IMR-90 (cell line): ENCODE measurements at regions not wholly inside any gene's neighbourhood (a gene's known extent, or its start where the extent isn't known, plus 50 kb on each side); places are given as distances from the start of the nearest gene placed in this dataset.
A peak's percentile ranks its signal among the peaks of the same experiment; 100 is the strongest.

Source experiments
- ATAC-seq: fragments of 200-7000 bp; cut with Tn5 transposase; 2 replicates; pipeline ENCODE4 v1.9.1; 2020; ENCODE audit warnings: low read depth, mild to moderate bottlenecking, moderate library complexity
- BruUV-seq: library from RNA; stranded (reverse); fragments of 400-500 nt; replicated peaks from 2 replicates; lab custom pipeline; 2021; lab: Mats Ljungman, UMichigan
- CTCF ChIA-PET: fragments of 300-600 bp; formaldehyde crosslinking; extraction: SDS; loops from one replicate; lab custom pipeline; 2021; ENCODE audit warnings: antibody characterized with exemption; lab: Yijun Ruan, JAX
- POLR2A ChIA-PET: fragments of 300-600 bp; sonication (Branson Sonifier 250); formaldehyde crosslinking; loops from one replicate; lab custom pipeline; 2022; ENCODE audit warnings: antibody characterized with exemption; ENCODE audit not compliant: unreplicated experiment; lab: Charles Lee
- DNase-seq: peaks from one replicate; pipeline ENCODE4 v3.0.0; 2013
- H2AFZ ChIP-seq: replicated peaks from 2 replicates; pipeline ENCODE3; 2013; ENCODE audit warnings: low read length, mild to moderate bottlenecking; ENCODE audit not compliant: poor library complexity
- H2AK5ac ChIP-seq: 2 replicates; pipeline ENCODE4 v1.6.1; 2013; ENCODE audit warnings: low read depth, low read length, inconsistent platforms
- H2AK9ac ChIP-seq: replicated peaks from 2 replicates; pipeline ENCODE3; 2013; ENCODE audit warnings: mild to moderate bottlenecking, low read depth, low read length, moderate library complexity; ENCODE audit not compliant: poor library complexity
- H2BK120ac ChIP-seq: 2 replicates; pipeline ENCODE4 v1.6.1; 2013; ENCODE audit warnings: low read depth, low read length, inconsistent platforms
- H2BK15ac ChIP-seq: 3 replicates; pipeline ENCODE4 v1.6.1; 2013; ENCODE audit warnings: low read depth, low read length, inconsistent platforms
- H2BK20ac ChIP-seq: 2 replicates; pipeline ENCODE4 v1.6.1; 2013; ENCODE audit warnings: low read depth, mild to moderate bottlenecking, inconsistent platforms, low read length, moderate library complexity
- H2BK5ac ChIP-seq: 2 replicates; pipeline ENCODE4 v1.6.1; 2013; ENCODE audit warnings: mild to moderate bottlenecking, low read depth, low read length, inconsistent platforms; ENCODE audit not compliant: poor library complexity, severe bottlenecking
- H3K14ac ChIP-seq: replicated peaks from 2 replicates; pipeline ENCODE4 v1.6.1; 2013; ENCODE audit warnings: low read depth, low read length, inconsistent platforms
- H3K18ac ChIP-seq: 2 replicates; pipeline ENCODE4 v1.6.1; 2013; ENCODE audit warnings: low read depth, low read length, control low read depth
- H3K23ac ChIP-seq: 2 replicates; pipeline ENCODE4 v1.6.1; 2013; ENCODE audit warnings: low read depth, low read length, inconsistent platforms
- H3K27ac ChIP-seq: 2 replicates; pipeline ENCODE4 v1.5.1; 2013; ENCODE audit warnings: mild to moderate bottlenecking, control low read depth, low read length; ENCODE audit not compliant: insufficient read depth
- H3K27me3 ChIP-seq: 2 replicates; pipeline ENCODE4 v1.6.1; 2013; ENCODE audit warnings: low read length; ENCODE audit not compliant: control insufficient read depth, insufficient read depth
- H3K36me3 ChIP-seq: 2 replicates; pipeline ENCODE4 v1.6.1; 2013; ENCODE audit warnings: low read length, mixed read lengths; ENCODE audit not compliant: control insufficient read depth, insufficient read depth
- H3K4ac ChIP-seq: 2 replicates; pipeline ENCODE4 v1.6.1; 2013; ENCODE audit warnings: low read depth, low read length, inconsistent platforms
- H3K4me1 ChIP-seq: 2 replicates; pipeline ENCODE4 v1.6.1; 2013; ENCODE audit warnings: low read length, mixed read lengths; ENCODE audit not compliant: control insufficient read depth, insufficient read depth
- H3K4me2 ChIP-seq: 2 replicates; pipeline ENCODE4 v1.6.1; 2013; ENCODE audit warnings: low read depth, mild to moderate bottlenecking, control low read depth, low read length, moderate library complexity
- H3K4me3 ChIP-seq: 2 replicates; pipeline ENCODE4 v1.5.1; 2013; ENCODE audit warnings: low read depth, mild to moderate bottlenecking, control low read depth, low read length, moderate library complexity; ENCODE audit not compliant: insufficient read depth
- H3K56ac ChIP-seq: 2 replicates; pipeline ENCODE4 v1.6.1; 2013; ENCODE audit warnings: low read length, inconsistent platforms; ENCODE audit not compliant: insufficient read depth; ENCODE audit errors: extremely low read depth
- H3K79me1 ChIP-seq, 2 experiments: 2 replicates each; pipeline ENCODE4 v1.6.1; 2013; ENCODE audit warnings: low read length in 2 of 2, inconsistent platforms in 1 of 2, low read depth in 1 of 2
- H3K9ac ChIP-seq: 2 replicates; pipeline ENCODE4 v1.6.1; 2013; ENCODE audit warnings: low read depth, low read length, control low read depth
- H3K9me1 ChIP-seq: 2 replicates; pipeline ENCODE4 v1.6.1; 2013; ENCODE audit warnings: low read length, inconsistent platforms; ENCODE audit not compliant: insufficient read depth
- H3K9me3 ChIP-seq: 2 replicates; pipeline ENCODE4 v1.6.1; 2013; ENCODE audit warnings: low read length; ENCODE audit not compliant: control insufficient read depth, insufficient read depth
- H4K20me1 ChIP-seq: 2 replicates; pipeline ENCODE4 v1.6.1; 2013; ENCODE audit warnings: low read length, inconsistent platforms; ENCODE audit not compliant: insufficient read depth
- H4K5ac ChIP-seq: 2 replicates; pipeline ENCODE4 v1.6.1; 2013; ENCODE audit warnings: mild to moderate bottlenecking, low read depth, low read length, control low read depth
- H4K8ac ChIP-seq, 2 experiments: 2 replicates each; pipeline ENCODE4 v1.6.1; 2013; ENCODE audit warnings: low read depth in 2 of 2, low read length in 2 of 2, control low read depth in 1 of 2, inconsistent platforms in 1 of 2
- H4K91ac ChIP-seq: 2 replicates; pipeline ENCODE4 v1.6.1; 2013; ENCODE audit warnings: low read depth, low read length, inconsistent platforms; ENCODE audit not compliant: insufficient read depth
- BHLHE40 ChIP-seq: fragments of 150-350 bp; IDR thresholded peaks from 2 replicates; pipeline ENCODE4 v1.6.1; 2016; ENCODE audit warnings: mild to moderate bottlenecking, low read depth, low read length
- CEBPB ChIP-seq: IDR thresholded peaks from 2 replicates; pipeline ENCODE4 v1.6.1; 2012; ENCODE audit warnings: low read depth, low read length, improper control_type of control experiment
- CHD1 ChIP-seq: IDR thresholded peaks from 2 replicates; pipeline ENCODE4 v1.6.1; 2012; ENCODE audit warnings: low read depth, low read length, improper control_type of control experiment
- FOS ChIP-seq: fragments of 150-350 bp; IDR thresholded peaks from 2 replicates; pipeline ENCODE4 v1.6.1; 2016; ENCODE audit warnings: low read depth, low read length
- MAFK ChIP-seq: IDR thresholded peaks from 2 replicates; pipeline ENCODE4 v1.6.1; 2012; ENCODE audit warnings: low read depth, low read length, improper control_type of control experiment
- MAZ ChIP-seq: IDR thresholded peaks from 2 replicates; pipeline ENCODE4 v1.6.1; 2012; ENCODE audit warnings: low read depth, mild to moderate bottlenecking, low read length, improper control_type of control experiment, moderate library complexity, borderline replicate concordance
- MXI1 ChIP-seq: IDR thresholded peaks from 2 replicates; pipeline ENCODE4 v1.6.1; 2012; ENCODE audit warnings: low read depth, mild to moderate bottlenecking, low read length, moderate library complexity, borderline replicate concordance
- NFE2L2 ChIP-seq: fragments of 150-350 bp; IDR thresholded peaks from 2 replicates; pipeline ENCODE4 v1.6.1; 2016; ENCODE audit warnings: low read depth, mild to moderate bottlenecking, low read length
- POLR2A ChIP-seq: IDR thresholded peaks from 2 replicates; pipeline ENCODE4 v1.6.1; 2012; ENCODE audit warnings: mild to moderate bottlenecking, low read depth, low read length
- RAD21 ChIP-seq: IDR thresholded peaks from 2 replicates; pipeline ENCODE4 v1.6.1; 2012; ENCODE audit warnings: low read length, improper control_type of control experiment
- RCOR1 ChIP-seq: IDR thresholded peaks from 2 replicates; pipeline ENCODE4 v1.6.1; 2012; ENCODE audit warnings: mild to moderate bottlenecking, low read length, improper control_type of control experiment; ENCODE audit not compliant: insufficient replicate concordance
- RFX5 ChIP-seq: IDR thresholded peaks from 2 replicates; pipeline ENCODE4 v1.8.0; 2012; ENCODE audit warnings: low read depth, mild to moderate bottlenecking, low read length, moderate library complexity
- SMC3 ChIP-seq: fragments of 150-350 bp; IDR thresholded peaks from 2 replicates; pipeline ENCODE4 v1.6.1; 2016; ENCODE audit warnings: low read depth, mild to moderate bottlenecking, antibody characterized with exemption, low read length, moderate library complexity
- WGBS, 2 experiments: methylation state at CpG; one replicate each; pipeline versions ENCODE4 v1.1.5 to v1.1.7; 2013; ENCODE audit warnings: missing lambda C conversion rate in 2 of 2; ENCODE audit not compliant: insufficient read length in 1 of 2; ENCODE audit errors: extremely low coverage in 2 of 2; 5-methylcytosine and 5-hydroxymethylcytosine counted together
- dilution Hi-C: fragments of 300-500 bp; cut with HindIII; formaldehyde crosslinking; loops from one replicate; pipeline ENCODE4 v1.14.3; 2018; ENCODE audit warnings: low sequenced_read_pairs; ENCODE audit not compliant: unreplicated experiment
- in situ Hi-C: fragments of 300-500 bp; cut with MboI; formaldehyde crosslinking; loops from 3 replicates; pipeline ENCODE4 v1.14.3; 2019; ENCODE audit warnings: low sequenced_read_pairs, inconsistent platforms, mixed read lengths
- intact Hi-C: fragments of 100-400 bp; cut with micrococcal nuclease; formaldehyde crosslinking; loops from 2 replicates; pipeline ENCODE4 v1.10.0; 2022
- TF ChIP-seq, protein P1 (sequence below): conservative IDR thresholded peaks from 2 replicates; pipeline ENCODE4 v1.5.1; 2012; ENCODE audit warnings: mild to moderate bottlenecking, low read depth, low read length, improper control_type of control experiment
- TF ChIP-seq, protein P2 (sequence below): fragments of 150-350 bp; IDR thresholded peaks from 2 replicates; pipeline ENCODE4 v1.6.1; 2016; ENCODE audit warnings: low read depth, mild to moderate bottlenecking, low read length, moderate library complexity, borderline replicate concordance
- TF ChIP-seq, protein P3 (sequence below): fragments of 150-350 bp; IDR thresholded peaks from 2 replicates; pipeline ENCODE4 v1.6.1; 2017; ENCODE audit warnings: mild to moderate bottlenecking, antibody characterized with exemption, low read length, low read depth

DNA sequence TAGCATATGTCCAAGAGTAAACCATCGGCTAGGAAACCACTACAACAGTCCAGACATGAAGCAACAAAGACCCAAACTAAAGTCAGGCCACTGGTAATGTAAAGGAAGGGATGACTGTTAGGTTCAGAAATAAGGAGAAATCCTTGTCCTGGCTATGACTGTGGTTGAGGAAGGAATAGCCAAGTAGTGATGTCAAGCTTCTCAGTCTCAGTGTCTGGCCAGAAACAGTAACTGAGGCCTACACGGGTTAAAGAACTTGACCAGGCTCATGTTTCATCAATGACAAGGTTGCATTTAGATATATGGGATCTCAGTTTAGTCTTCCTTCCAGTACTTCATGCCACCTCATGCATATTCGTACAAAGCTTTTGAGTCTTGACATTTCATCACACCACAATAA is 162.0 kb downstream of the ETAA1 start:
- H2AFZ ChIP-seq = no peak overlapping the region
- no peak overlapping the region; the same call in 1 of the 2 replicates for H4K91ac ChIP-seq
- H3K27ac ChIP-seq = no peak overlapping the region
- H2AK9ac ChIP-seq = no peak overlapping the region
- H3K56ac ChIP-seq = no peak overlapping the region
- no peak overlapping the region for H3K4me2 ChIP-seq
- BruUV-seq = no TSS peak
- no peaks in the 10 kb centered on the region for H3K36me3 ChIP-seq
- no peak overlapping the region for H2BK20ac ChIP-seq
- ATAC-seq (no peak), DNase-seq (peak; percentile 32)
- no peaks in the 10 kb centered on the region for H3K27me3 ChIP-seq
- CTCF ChIA-PET = no interaction called here
- intact Hi-C loops (no loop called here), in situ Hi-C loops (no loop called here), dilution Hi-C loops (no loop called here)
- H4K8ac ChIP-seq = no peak overlapping the region
- no peak overlapping the region for H2BK15ac ChIP-seq
- no peak overlapping the region for H3K9ac ChIP-seq
- H2BK120ac ChIP-seq = no peak overlapping the region; the same call in 1 of the 2 replicates
- 0 out of 2 replicates have a peak, but pooled peaks cover 3% of the 10 kb centered on the region for H3K9me1 ChIP-seq
- no peak overlapping the region for H3K23ac ChIP-seq
- H3K4me3 ChIP-seq = no peak overlapping the region
- no peak overlapping the region; the same call in 1 of the 2 replicates for H3K18ac ChIP-seq
- no peaks in the 10 kb centered on the region for H3K9me3 ChIP-seq
- no peak for TF ChIP-seq POLR2A
- no peak for TF ChIP-seq CHD1
- no peak for TF ChIP-seq NFE2L2
- no peak for TF ChIP-seq MAZ
- TF ChIP-seq RAD21 = no peak
- TF ChIP-seq RCOR1 = no peak
- TF ChIP-seq, protein P1, sequence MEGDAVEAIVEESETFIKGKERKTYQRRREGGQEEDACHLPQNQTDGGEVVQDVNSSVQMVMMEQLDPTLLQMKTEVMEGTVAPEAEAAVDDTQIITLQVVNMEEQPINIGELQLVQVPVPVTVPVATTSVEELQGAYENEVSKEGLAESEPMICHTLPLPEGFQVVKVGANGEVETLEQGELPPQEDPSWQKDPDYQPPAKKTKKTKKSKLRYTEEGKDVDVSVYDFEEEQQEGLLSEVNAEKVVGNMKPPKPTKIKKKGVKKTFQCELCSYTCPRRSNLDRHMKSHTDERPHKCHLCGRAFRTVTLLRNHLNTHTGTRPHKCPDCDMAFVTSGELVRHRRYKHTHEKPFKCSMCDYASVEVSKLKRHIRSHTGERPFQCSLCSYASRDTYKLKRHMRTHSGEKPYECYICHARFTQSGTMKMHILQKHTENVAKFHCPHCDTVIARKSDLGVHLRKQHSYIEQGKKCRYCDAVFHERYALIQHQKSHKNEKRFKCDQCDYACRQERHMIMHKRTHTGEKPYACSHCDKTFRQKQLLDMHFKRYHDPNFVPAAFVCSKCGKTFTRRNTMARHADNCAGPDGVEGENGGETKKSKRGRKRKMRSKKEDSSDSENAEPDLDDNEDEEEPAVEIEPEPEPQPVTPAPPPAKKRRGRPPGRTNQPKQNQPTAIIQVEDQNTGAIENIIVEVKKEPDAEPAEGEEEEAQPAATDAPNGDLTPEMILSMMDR = no peak
- TF ChIP-seq, protein P2, sequence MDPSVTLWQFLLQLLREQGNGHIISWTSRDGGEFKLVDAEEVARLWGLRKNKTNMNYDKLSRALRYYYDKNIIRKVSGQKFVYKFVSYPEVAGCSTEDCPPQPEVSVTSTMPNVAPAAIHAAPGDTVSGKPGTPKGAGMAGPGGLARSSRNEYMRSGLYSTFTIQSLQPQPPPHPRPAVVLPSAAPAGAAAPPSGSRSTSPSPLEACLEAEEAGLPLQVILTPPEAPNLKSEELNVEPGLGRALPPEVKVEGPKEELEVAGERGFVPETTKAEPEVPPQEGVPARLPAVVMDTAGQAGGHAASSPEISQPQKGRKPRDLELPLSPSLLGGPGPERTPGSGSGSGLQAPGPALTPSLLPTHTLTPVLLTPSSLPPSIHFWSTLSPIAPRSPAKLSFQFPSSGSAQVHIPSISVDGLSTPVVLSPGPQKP = no peak
- no peak for TF ChIP-seq BHLHE40
- TF ChIP-seq CEBPB = no peak; the same call in 1 of the 2 replicates
- no peak for TF ChIP-seq MXI1
- TF ChIP-seq, protein P3, sequence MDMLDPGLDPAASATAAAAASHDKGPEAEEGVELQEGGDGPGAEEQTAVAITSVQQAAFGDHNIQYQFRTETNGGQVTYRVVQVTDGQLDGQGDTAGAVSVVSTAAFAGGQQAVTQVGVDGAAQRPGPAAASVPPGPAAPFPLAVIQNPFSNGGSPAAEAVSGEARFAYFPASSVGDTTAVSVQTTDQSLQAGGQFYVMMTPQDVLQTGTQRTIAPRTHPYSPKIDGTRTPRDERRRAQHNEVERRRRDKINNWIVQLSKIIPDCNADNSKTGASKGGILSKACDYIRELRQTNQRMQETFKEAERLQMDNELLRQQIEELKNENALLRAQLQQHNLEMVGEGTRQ = no peak
- no peak for TF ChIP-seq MAFK
- TF ChIP-seq SMC3 = no peak
- TF ChIP-seq FOS = no peak
- TF ChIP-seq RFX5 = no peak
- no peaks in the 10 kb centered on the region for H4K20me1 ChIP-seq
- H4K5ac ChIP-seq = no peak overlapping the region
- POLR2A ChIA-PET = no interaction called here
- H2BK5ac ChIP-seq = no peak overlapping the region
- no CpG with 5 or more reads among the region's 3 CpGs for WGBS, 2 experiments
- no peak overlapping the region; the same call in 1 of the 2 replicates for H2AK5ac ChIP-seq
- peak overlapping the region; percentile 42; the same call in 1 of the 2 replicates for H3K14ac ChIP-seq
- H3K4me1 ChIP-seq = peaks cover 6% of the 10 kb centered on the region
- H3K4ac ChIP-seq = 0 out of 2 replicates have a peak overlapping the region, but pooled peaks have one; percentile 10
- H3K79me1 ChIP-seq = no peaks in the 10 kb centered on the region
